GM19035 (cell line): ENCODE measurements at regions not wholly inside any gene's neighbourhood (a gene's known extent, or its start where the extent isn't known, plus 50 kb on each side); places are given as distances from the start of the nearest gene placed in this dataset.
"Not testable (repeated sequence)": the region's sequence is repeated elsewhere in the genome, so short reads cannot be mapped to it uniquely, and the experiment has no call there.

Experiments used
- ATAC-seq: cut with Tn5 transposase; IDR thresholded peaks from one replicate; pipeline ENCODE4 v1.9.1; 2021; ENCODE audit not compliant: unreplicated experiment

- ATAC-seq, result peak; percentile 94
These were observed 86.8 kb downstream of the FAM72B start for GRCh38 chr1:121097127-121097866.

- ATAC-seq, result peak; percentile 6
These were observed 86.3 kb downstream of the FAM72B start for GRCh38 chr1:121097867-121098215.

GRCh38 chr1:121109025-121109424 lies 75.1 kb downstream of the FAM72B start:
- not testable (repeated sequence) for ATAC-seq

- ATAC-seq, result not testable (repeated sequence)
These were observed 67.4 kb downstream of the FAM72B start for GRCh38 chr1:121116522-121117297.

GRCh38 chr1:121117298-121117611 lies 66.9 kb downstream of the FAM72B start:
- not testable (repeated sequence) for ATAC-seq

GRCh38 chr1:121117622-121118479 lies 66.3 kb downstream of the FAM72B start:
- not testable (repeated sequence) for ATAC-seq
